ENCODE measurements at regions not wholly inside any gene's neighbourhood (a gene's known extent, or its start where the extent isn't known, plus 50 kb on each side); places are given as distances from the start of the nearest gene placed in this dataset.

GRCh38 chr15:45810201-45810600 lies 175.4 kb downstream of the SQOR start:
- no peak overlapping the region for H3K4me3 ChIP-seq
- no peaks in the 10 kb centered on the region for H3K36me3 ChIP-seq (ENCODE audit: control insufficient read depth in 2 of 2, insufficient read depth in 2 of 2, low read length in 1 of 2)
- H3K9ac ChIP-seq (ENCODE audit: control insufficient read depth, insufficient read depth, low read length), result no peak overlapping the region
- BruUV-seq (replicated peaks), result no TSS peak
- H3K4me2 ChIP-seq (ENCODE audit: control insufficient read depth, insufficient read depth), result no peak overlapping the region
- FAIRE-seq, result no peak
- CTCF ChIA-PET, result no interaction called here
- H3K4me1 ChIP-seq (ENCODE audit: control insufficient read depth, insufficient read depth, low read length), result no peaks in the 10 kb centered on the region
- in situ Hi-C loops (cut with MboI), result no loop called here
- WGBS (ENCODE audit: insufficient coverage, insufficient replicate concordance, low lambda C conversion rate, missing lambda C conversion rate), result 38% methylated on average over 7 of the region's 7 CpGs
- no peaks in the 10 kb centered on the region for H4K20me1 ChIP-seq (ENCODE audit: control insufficient read depth, insufficient read depth)
- H3K79me2 ChIP-seq (ENCODE audit: control insufficient read depth, insufficient read depth, low read length), result no peaks in the 10 kb centered on the region
- intact Hi-C loops (cut with micrococcal nuclease; ENCODE audit: unreplicated experiment), result no loop called here
- TF ChIP-seq YBX1 (IDR thresholded peaks at IDR 0.05), result no peak
- TF ChIP-seq MTA3 (IDR thresholded peaks at IDR 0.05; ENCODE audit: borderline replicate concordance, low read length), result no peak
- TF ChIP-seq EP300 (IDR thresholded peaks at IDR 0.05; ENCODE audit: borderline replicate concordance in 1 of 2, control insufficient read depth in 1 of 2, low read depth in 2 of 2, low read length in 2 of 2), result no peak
- TF ChIP-seq HCFC1 (IDR thresholded peaks at IDR 0.05; ENCODE audit: low read length), result no peak
- TF ChIP-seq ZSCAN29 (IDR thresholded peaks at IDR 0.05), result no peak
- no peak for TF ChIP-seq RELA (IDR thresholded peaks at IDR 0.05; ENCODE audit: borderline replicate concordance, partially characterized antibody)
- TF ChIP-seq SPI1 (IDR thresholded peaks at IDR 0.05; ENCODE audit: borderline replicate concordance, insufficient read depth, low read depth, low read length), result no peak
- TF ChIP-seq MAX (IDR thresholded peaks at IDR 0.05; ENCODE audit: low read depth, low read length), result no peak
- TF ChIP-seq NFYB (IDR thresholded peaks at IDR 0.05; ENCODE audit: insufficient read depth, low read depth, low read length), result no peak
- no peak for TF ChIP-seq MYC (IDR thresholded peaks at IDR 0.05; ENCODE audit: insufficient read depth, insufficient read length, insufficient replicate concordance, low read length, severe bottlenecking)
- no peak for TF ChIP-seq ZBTB11 (CRISPR knock-in tag; IDR thresholded peaks at IDR 0.05)
- TF ChIP-seq ZZZ3 (IDR thresholded peaks at IDR 0.05; ENCODE audit: control insufficient read depth, insufficient read length, low read depth), result no peak
- ATAC-seq, result no peak
- DNase-seq (ENCODE audit: low read depth, low spot score), result no peak
- SMC1A ChIA-PET (ENCODE audit: uncharacterized antibody, unreplicated experiment), result no interaction called here
- POLR2A ChIA-PET, result no interaction called here
- no peaks in the 10 kb centered on the region for H3K27me3 ChIP-seq (replicated peaks in 1 of 2; ENCODE audit: control insufficient read depth in 2 of 2, insufficient read depth in 2 of 2, low read length in 1 of 2)
- H3K9me3 ChIP-seq (replicated peaks; ENCODE audit: control insufficient read depth, insufficient read depth, low read length), result no peaks in the 10 kb centered on the region
- no peak overlapping the region for H3K27ac ChIP-seq (ENCODE audit: control insufficient read depth, insufficient read depth)
- no peak overlapping the region for H2AFZ ChIP-seq (ENCODE audit: control insufficient read depth, low read depth, low read length)
- RAD21 ChIA-PET (ENCODE audit: unreplicated experiment), result no interaction called here

All from GM12878 (cell line).